ENCODE measurements at regions not wholly inside any gene's neighbourhood (a gene's known extent, or its start where the extent isn't known, plus 50 kb on each side); places are given as distances from the start of the nearest gene placed in this dataset.

- ATAC-seq (no peak), DNase-seq (ENCODE audit: missing footprints) (no peak)
- intact Hi-C loops (cut with DNase I), result no loop called here
Measured at GRCh38 chr3:182226995-182227394, 515.3 kb downstream of the SOX2 start.

- ATAC-seq (no peak), DNase-seq (ENCODE audit: missing footprints) (no peak)
- intact Hi-C loops (cut with DNase I), result no loop called here
Measured at GRCh38 chr3:182233405-182233804, 521.7 kb downstream of the SOX2 start.

- ATAC-seq (no peak), DNase-seq (ENCODE audit: missing footprints) (no peak)
- intact Hi-C loops (cut with DNase I), result no loop called here
Measured at GRCh38 chr3:182233957-182234356, 522.2 kb downstream of the SOX2 start.

- intact Hi-C loops (cut with DNase I), result no loop called here
- no peak for ATAC-seq
Measured at GRCh38 chr3:182234881-182235280, 523.2 kb downstream of the SOX2 start.

GRCh38 chr3:182235504-182235903, 523.8 kb downstream of the SOX2 start:
- intact Hi-C loops (cut with DNase I), result no loop called here
- no peak for DNase-seq (ENCODE audit: missing footprints)
- ATAC-seq, result no peak

More at GRCh38 chr3:182234881-182235280, 523.2 kb downstream of the SOX2 start:
- DNase-seq (ENCODE audit: missing footprints), result no peak

GRCh38 chr3:182238126-182238525, 526.4 kb downstream of the SOX2 start:
- peak; percentile 69 for DNase-seq (ENCODE audit: missing footprints)
- intact Hi-C loops (cut with DNase I), result no loop called here
- ATAC-seq, result no peak

- DNase-seq (ENCODE audit: missing footprints), result no peak
- intact Hi-C loops (cut with DNase I), result no loop called here
- no peak for ATAC-seq
Measured at GRCh38 chr3:182239316-182239715, 527.6 kb downstream of the SOX2 start.

- intact Hi-C loops (cut with DNase I), result no loop called here
- DNase-seq (ENCODE audit: missing footprints) (no peak), ATAC-seq (no peak)
Measured at GRCh38 chr3:182240474-182240873, 528.7 kb downstream of the SOX2 start.

- DNase-seq (ENCODE audit: missing footprints), result no peak
- ATAC-seq, result no peak
- intact Hi-C loops (cut with DNase I), result no loop called here
Measured at GRCh38 chr3:182241196-182241765, 529.6 kb downstream of the SOX2 start.

GRCh38 chr3:182241766-182242488, 530.2 kb downstream of the SOX2 start:
- peak; percentile 98 for ATAC-seq
- intact Hi-C loops (cut with DNase I), result no loop called here
- DNase-seq (ENCODE audit: missing footprints), result peak; percentile 74

GRCh38 chr3:182242489-182242942, 530.8 kb downstream of the SOX2 start:
- DNase-seq (ENCODE audit: missing footprints) (no peak), ATAC-seq (no peak)
- intact Hi-C loops (cut with DNase I), result no loop called here

GRCh38 chr3:182243625-182244024, 531.9 kb downstream of the SOX2 start:
- intact Hi-C loops (cut with DNase I), result no loop called here
- DNase-seq (ENCODE audit: missing footprints) (no peak), ATAC-seq (no peak)

- ATAC-seq (no peak), DNase-seq (ENCODE audit: missing footprints) (no peak)
- intact Hi-C loops (cut with DNase I), result no loop called here
Measured at GRCh38 chr3:182244222-182244971, 532.7 kb downstream of the SOX2 start.

GRCh38 chr3:182245059-182245458, 533.3 kb downstream of the SOX2 start:
- DNase-seq (ENCODE audit: missing footprints) (no peak), ATAC-seq (no peak)
- intact Hi-C loops (cut with DNase I), result no loop called here

- intact Hi-C loops (cut with DNase I), result no loop called here
- no peak for ATAC-seq
- DNase-seq (ENCODE audit: missing footprints), result no peak
Measured at GRCh38 chr3:182246870-182247269, 535.1 kb downstream of the SOX2 start.

- no peak for ATAC-seq
- intact Hi-C loops (cut with DNase I), result no loop called here
- DNase-seq (ENCODE audit: missing footprints), result no peak
Measured at GRCh38 chr3:182248349-182248880, 536.7 kb downstream of the SOX2 start.

- DNase-seq (ENCODE audit: missing footprints) (no peak), ATAC-seq (no peak)
- intact Hi-C loops (cut with DNase I), result loop anchor here (10.0 kb wide), 1 partner anchor 1038 kb away; no protein-coding TSS in a partner anchor
Measured at GRCh38 chr3:182252802-182253201, 540.5 kb upstream of the ATP11B start.

- intact Hi-C loops (cut with DNase I), result loop anchor here (5.0 to 10.0 kb wide), 2 partner anchors 548 to 1040 kb away; no protein-coding TSS in a partner anchor
- DNase-seq (ENCODE audit: missing footprints) (no peak), ATAC-seq (no peak)
Measured at GRCh38 chr3:182255158-182255557, 538.1 kb upstream of the ATP11B start.

GRCh38 chr3:182257361-182257760, 535.9 kb upstream of the ATP11B start:
- DNase-seq (ENCODE audit: missing footprints) (no peak), ATAC-seq (no peak)
- intact Hi-C loops (cut with DNase I), result loop anchor here (5.0 to 10.0 kb wide), 2 partner anchors 550 to 1043 kb away; no protein-coding TSS in a partner anchor

Data from Right ventricle myocardium inferior (tissue), 1 donor.